GM10266 (cell line): ENCODE measurements at regions not wholly inside any gene's neighbourhood (a gene's known extent, or its start where the extent isn't known, plus 50 kb on each side); places are given as distances from the start of the nearest gene placed in this dataset.
"Not testable (repeated sequence)": the region's sequence is repeated elsewhere in the genome, so short reads cannot be mapped to it uniquely, and the experiment has no call there.

Experiments used
- DNase-seq: peaks from one replicate; pipeline ENCODE4 v3.0.0; 2012; ENCODE audit errors: extremely low spot score
- CTCF ChIP-seq: IDR thresholded peaks from 2 replicates; pipeline ENCODE4 v1.5.1; 2012; ENCODE audit warnings: mild to moderate bottlenecking, low read depth; ENCODE audit not compliant: control insufficient read depth, insufficient read depth; ENCODE audit errors: missing control alignments

- TF ChIP-seq CTCF = no peak
These were observed 119.6 kb upstream of the GRIN3A start for GRCh38 chr9:101858026-101858425.

GRCh38 chr9:101849102-101849707, 110.8 kb upstream of the GRIN3A start:
- no peak for DNase-seq
- no peak for TF ChIP-seq CTCF

More at GRCh38 chr9:101858026-101858425, 119.6 kb upstream of the GRIN3A start:
- DNase-seq = no peak

GRCh38 chr9:101848485-101848919, 110.1 kb upstream of the GRIN3A start:
- no peak for DNase-seq

GRCh38 chr9:101846161-101846560, 107.7 kb upstream of the GRIN3A start:
- DNase-seq = no peak
- no peak for TF ChIP-seq CTCF

More at GRCh38 chr9:101848485-101848919, 110.1 kb upstream of the GRIN3A start:
- TF ChIP-seq CTCF = no peak

GRCh38 chr9:101840694-101841188, 102.3 kb upstream of the GRIN3A start:
- no peak for TF ChIP-seq CTCF
- DNase-seq = no peak

GRCh38 chr9:101838988-101839387, 100.5 kb upstream of the GRIN3A start:
- DNase-seq = not testable (repeated sequence)

- no peak for TF ChIP-seq CTCF
- no peak for DNase-seq
These were observed 97.6 kb upstream of the GRIN3A start for GRCh38 chr9:101836021-101836420.

- TF ChIP-seq CTCF = no peak
- no peak for DNase-seq
These were observed 94.0 kb upstream of the GRIN3A start for GRCh38 chr9:101832486-101832885.

GRCh38 chr9:101821450-101821849, 83.0 kb upstream of the GRIN3A start:
- DNase-seq = not testable (repeated sequence)

GRCh38 chr9:101820983-101821382, 82.5 kb upstream of the GRIN3A start:
- DNase-seq = not testable (repeated sequence)
